Stimulated activated CD8-positive, alpha-beta memory T cell treated with anti-CD3 and anti-CD28 coated beads, Interleukin-15, amount 100 ng/mL, for 24 hours (primary cell): ENCODE measurements at regions not wholly inside any gene's neighbourhood (a gene's known extent, or its start where the extent isn't known, plus 50 kb on each side); places are given as distances from the start of the nearest gene placed in this dataset.
"Not testable (repeated sequence)": the region's sequence is repeated elsewhere in the genome, so short reads cannot be mapped to it uniquely, and the experiment has no call there.

Experiments used
- DNase-seq: peaks from one replicate; pipeline ENCODE4 v3.0.0-alpha.2; 2020; ENCODE audit warnings: low read depth

GRCh38 chr4:111961026-111961425 is 184.2 kb upstream of the FAM241A start:
- not testable (repeated sequence) for DNase-seq

DNA sequence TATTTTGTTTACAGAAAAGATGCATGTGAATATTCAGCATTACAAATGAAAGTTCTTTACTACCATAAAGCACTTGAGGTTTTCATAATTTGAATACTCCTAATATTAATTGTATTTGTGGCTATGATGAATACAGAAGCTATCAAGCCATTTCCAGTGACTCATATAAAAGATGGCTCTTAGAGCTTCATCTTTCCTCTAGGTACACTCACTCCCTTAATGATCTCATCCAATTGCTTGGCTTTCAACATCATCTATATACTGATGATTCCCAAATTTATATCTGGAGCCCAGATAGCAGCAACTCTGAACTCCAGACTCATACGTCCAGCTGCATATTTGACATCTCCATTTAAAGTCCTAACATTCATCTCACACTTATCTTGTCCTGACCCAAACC is 183.4 kb upstream of the FAM241A start:
- DNase-seq: no peak

DNA sequence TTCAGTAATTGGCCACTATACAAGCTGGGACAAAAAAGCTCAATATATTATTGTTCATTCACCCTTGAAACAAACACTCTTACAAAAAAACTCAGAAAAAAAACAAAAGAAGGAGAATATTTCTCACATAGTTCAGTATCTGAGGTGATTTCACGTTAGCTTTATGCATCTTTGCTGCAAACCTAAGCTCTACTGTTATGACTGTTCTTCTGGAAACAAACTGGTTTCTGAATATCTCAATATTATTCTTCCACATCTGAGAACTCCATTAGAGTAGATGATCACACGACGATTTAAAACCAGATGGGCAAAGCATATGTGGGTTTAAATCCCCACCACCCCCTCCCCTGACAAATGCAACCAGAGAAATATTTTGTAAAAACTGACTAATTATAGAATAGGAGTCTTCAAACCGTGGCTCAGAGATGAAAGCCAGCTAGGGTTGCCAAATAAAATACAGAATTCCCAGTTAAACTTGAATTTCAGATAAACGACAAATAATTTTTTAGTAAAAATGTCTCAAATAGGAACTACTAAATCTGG is 182.0 kb upstream of the FAM241A start:
- DNase-seq: no peak

DNA sequence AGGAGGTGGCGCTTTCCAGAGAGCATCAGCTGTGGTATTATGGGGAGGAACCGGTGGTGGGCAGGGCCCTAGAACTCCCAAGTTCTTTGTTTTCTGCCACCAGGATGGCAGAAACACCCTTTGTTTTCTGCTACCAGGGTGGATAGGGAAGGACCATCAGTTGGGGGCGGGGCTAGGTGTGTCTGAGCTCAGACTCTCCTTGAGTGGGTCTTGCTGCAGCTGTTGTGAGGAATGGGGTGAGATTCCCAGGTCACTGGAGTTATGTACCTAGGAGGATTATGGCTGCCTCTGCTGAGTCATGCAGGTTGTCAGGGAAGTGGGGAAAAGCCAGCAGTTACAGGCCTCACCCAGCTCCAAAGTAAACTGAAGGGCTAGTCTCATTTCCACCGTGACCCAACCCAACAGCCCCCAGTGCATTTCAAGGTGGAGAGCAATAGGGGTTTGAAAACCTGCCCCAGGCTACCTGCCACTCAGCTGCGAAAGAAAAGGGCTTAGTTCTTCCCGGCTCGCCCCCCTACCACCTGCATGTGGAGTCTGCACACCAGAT is 167.8 kb upstream of the FAM241A start:
- DNase-seq: no peak

DNA sequence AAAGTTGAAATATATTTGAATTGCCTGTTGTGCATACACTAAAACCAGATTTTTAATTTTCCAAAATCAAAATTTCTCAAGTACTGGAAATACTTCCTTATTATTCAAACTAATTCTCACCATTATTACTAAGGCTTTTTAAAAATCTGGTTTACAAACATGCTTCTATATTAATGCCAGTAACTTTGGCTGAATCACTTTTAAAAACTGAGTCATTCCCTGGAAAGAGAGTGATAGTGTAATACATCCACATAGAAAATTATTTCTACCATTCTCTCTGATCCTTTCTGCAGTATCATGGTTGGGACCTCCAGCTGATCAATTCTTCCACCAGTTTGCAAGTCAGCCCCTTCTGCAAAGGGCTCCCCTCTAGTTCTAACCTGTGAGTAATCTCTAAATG is 165.3 kb upstream of the FAM241A start:
- DNase-seq: no peak

GRCh38 chr4:111982089-111982488 is 163.2 kb upstream of the FAM241A start:
- no peak for DNase-seq

- DNase-seq: no peak
Observed at GRCh38 chr4:111984169-111984819, 161.0 kb upstream of the FAM241A start.

DNA sequence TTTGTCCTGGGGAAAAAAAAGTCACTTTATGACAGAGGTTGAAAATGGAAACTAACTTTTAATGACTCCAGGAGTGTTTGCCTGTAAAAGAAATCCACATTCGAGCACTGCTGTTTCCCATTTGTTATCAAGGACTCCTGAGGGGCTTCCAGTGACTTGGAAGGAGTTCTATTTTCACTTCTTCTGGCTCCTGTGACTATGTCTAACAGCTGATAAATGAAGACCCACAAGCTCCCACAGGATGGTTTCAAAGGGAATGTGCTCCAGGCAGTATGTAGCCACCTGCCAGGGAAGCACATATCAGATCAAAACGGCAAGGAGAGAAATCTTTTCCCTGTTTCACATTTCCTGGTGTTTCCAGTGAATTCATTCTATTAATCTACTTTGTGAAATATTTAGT is 159.8 kb upstream of the FAM241A start:
- no peak for DNase-seq

GRCh38 chr4:111986095-111986494 is 159.2 kb upstream of the FAM241A start:
- no peak for DNase-seq

DNA sequence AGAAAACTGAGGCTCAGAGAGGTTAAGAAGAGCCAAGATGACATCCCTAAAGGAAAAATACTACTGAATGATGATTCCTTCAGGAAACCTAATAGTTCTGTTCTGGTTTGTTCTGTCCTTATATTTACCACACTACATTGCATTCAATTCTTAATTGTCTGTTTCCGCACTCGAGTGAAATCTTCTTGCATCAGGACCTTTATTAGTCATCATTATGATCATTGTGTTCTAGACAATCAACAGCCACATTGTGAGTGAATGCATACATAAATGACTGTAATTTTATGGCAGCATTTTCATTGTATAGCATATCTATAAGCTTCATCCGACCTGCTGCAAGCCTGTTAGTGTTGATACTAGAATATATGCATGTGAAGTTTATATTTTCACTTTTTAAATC is 156.7 kb upstream of the FAM241A start:
- DNase-seq: no peak

GRCh38 chr4:111989817-111990216 is 155.4 kb upstream of the FAM241A start:
- DNase-seq: no peak

DNA sequence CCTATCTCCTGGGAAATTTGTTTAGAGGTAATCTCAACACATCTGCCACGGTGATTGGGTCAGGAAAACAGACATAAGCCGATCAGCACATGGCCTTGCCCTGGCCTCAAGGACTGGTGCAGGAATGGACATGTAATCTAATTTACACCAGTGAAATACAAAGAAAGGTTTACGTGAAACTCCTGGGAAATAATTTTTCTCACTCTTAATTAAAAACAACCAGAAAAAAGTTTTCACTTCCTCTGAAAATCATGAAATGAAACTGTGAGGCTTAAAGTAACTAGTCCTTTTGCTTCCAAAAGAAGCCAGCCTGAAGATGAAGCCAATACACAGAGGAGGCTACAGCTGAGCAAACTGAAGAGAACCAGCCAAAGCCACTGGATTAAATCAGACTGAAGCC is 154.1 kb upstream of the FAM241A start:
- no peak for DNase-seq

DNA sequence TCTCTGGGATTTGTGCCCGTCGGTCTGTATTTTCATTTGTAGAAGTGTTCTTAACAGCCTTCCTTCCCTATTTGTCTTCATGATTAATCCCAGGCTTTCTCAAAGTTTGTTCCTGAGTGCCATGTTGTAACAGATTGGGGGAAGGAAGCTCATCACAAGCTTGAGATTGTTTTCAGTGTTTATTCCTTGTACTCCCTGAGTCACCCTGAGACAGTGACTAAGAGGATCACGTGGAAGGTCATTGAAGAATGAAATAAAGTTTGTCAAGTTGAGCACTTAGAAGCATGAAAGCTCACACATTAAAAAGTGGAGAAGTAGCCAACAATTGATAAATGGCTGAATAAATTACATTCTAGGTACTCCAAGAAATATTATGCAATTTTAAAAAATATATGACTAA is 153.5 kb upstream of the FAM241A start:
- no peak for DNase-seq

- DNase-seq: no peak
Observed at GRCh38 chr4:111992351-111993168, 152.7 kb upstream of the FAM241A start.

GRCh38 chr4:111994392-111994791 is 150.9 kb upstream of the FAM241A start:
- no peak for DNase-seq

GRCh38 chr4:111997785-111998184 is 147.5 kb upstream of the FAM241A start:
- no peak for DNase-seq

DNA sequence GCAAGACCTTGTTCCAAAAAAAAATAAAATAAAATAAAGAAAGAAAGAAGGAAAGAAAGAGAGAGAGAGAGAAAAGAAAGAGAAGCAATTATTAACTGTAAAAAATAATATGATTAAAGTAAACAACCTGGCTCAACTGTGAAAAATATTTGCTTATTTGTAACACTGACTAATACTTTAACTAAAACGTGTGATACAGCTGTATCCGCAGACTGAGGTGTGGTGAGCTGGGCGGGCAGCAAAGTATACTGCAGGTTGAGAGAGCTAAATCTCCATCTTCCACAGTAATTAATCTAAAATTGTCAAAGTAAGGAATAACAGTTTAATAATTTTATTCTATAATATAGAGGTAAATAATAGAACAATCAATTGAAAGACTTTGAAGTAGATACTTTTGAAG is 145.5 kb upstream of the FAM241A start:
- DNase-seq: no peak

GRCh38 chr4:112001041-112001440 is 144.2 kb upstream of the FAM241A start:
- no peak for DNase-seq

- no peak for DNase-seq
Observed at GRCh38 chr4:112002248-112002661, 143.0 kb upstream of the FAM241A start.

DNA sequence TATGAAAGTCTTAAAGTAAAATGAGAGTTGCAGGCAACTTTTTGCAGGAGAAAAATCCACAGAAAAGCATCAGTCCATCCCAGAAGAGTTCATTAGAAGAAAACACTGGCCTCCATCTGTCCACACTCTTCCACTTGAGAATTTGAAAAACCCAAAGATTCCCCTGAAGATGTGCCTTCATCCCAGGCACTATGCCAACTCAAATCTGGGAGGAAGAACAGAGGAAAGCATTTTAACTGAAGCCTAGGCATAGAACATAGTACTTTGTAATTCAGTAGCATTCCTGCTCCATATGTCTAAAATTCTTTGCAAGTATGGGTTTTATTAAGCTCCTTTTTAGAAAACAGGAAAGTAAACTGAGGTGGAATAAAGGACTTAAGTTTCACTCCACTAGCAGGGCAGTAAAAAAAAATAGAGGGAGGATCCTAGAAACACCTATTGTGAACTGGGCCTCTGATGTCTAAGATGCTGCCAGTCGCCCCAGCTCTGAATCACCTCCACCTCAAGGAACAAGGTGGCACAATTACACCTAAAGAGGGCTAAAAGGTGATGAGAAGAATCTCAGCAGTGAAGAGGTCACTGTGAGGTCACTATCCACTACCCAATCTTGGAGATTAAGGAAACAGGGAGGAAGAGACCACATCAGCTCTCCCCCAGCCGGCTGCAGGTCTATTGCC is 141.9 kb upstream of the FAM241A start:
- no peak for DNase-seq

DNA sequence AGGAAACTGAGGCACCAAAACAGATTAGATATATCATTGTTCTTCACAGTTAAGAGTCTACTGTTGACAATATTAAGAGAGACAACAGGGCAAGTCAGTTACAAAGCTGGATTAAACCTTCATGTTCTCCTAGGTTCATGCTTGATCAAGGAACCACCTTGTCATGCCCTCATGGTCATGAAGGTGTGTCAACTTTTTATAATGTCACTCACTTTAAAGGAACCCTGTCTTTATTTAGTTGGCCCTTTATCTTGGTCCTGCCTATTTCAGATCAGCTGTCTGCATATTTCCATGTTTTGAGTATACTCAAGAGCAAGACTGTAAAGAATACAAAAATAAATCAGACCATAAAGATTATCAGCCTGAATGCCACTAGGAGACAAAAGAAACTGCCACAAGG is 140.2 kb upstream of the FAM241A start:
- no peak for DNase-seq

GRCh38 chr4:112007391-112007790 is 137.9 kb upstream of the FAM241A start:
- no peak for DNase-seq

DNA sequence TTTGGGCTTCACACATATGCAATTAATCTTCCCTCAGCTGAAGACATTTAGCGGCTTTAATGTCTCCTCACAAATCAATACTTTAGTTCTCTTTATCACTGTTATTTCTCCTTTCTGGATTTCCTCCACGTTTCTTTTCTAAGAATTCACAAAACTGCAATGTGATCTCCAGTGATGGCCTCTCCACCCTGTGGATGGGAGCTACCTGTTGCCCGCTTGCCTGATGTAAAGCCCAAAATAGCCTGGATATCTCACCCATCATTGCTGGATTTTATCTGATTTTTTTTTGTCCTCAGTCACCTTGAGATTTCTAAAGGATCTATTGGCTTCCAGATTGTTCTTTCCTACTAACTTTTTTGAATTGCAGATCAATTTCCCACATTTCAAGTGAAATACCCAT is 129.3 kb upstream of the FAM241A start:
- DNase-seq: no peak
